SK-N-MC (cell line): ENCODE measurements at regions not wholly inside any gene's neighbourhood (a gene's known extent, or its start where the extent isn't known, plus 50 kb on each side); places are given as distances from the start of the nearest gene placed in this dataset.

Source experiments
- EZH2 ChIP-seq: fragments of 200-600 bp; sonication (generic); IDR thresholded peaks from one replicate; pipeline ENCODE4 v1.6.1; 2017; ENCODE audit warnings: antibody characterized with exemption
- POLR2AphosphoS5 ChIP-seq: IDR thresholded peaks from 2 replicates; pipeline ENCODE4 v1.6.1; 2012; ENCODE audit warnings: mild to moderate bottlenecking, low read depth, low read length, borderline replicate concordance

DNA sequence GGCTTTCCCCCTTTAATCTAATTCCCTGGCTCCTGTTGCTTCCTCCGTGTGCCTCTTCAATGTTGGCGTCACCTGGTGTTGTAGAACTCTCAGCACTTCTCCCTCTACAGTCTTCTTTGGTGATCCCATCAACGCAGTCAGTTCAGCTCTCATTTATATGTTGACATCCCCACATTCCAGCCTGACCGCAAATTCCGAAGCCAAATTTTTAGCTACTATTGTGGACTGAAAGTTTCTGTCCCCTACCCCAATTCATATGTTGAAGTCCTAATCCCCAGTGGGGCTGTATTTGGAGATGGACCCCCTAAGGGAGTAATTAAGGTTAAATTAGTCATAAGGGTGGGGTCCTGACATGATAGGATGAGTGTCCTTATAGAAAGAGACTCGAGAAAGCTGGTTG lies 210.6 kb upstream of the ADAMTSL1 start:
- TF ChIP-seq EZH2 (no peak), POLR2AphosphoS5 (no peak)
